GM23338 (cell line): ENCODE measurements at regions not wholly inside any gene's neighbourhood (a gene's known extent, or its start where the extent isn't known, plus 50 kb on each side); places are given as distances from the start of the nearest gene placed in this dataset.

Experiments
- ATAC-seq: fragments of 200-7000 bp; cut with Tn5 transposase; 3 replicates; pipeline ENCODE4 v1.9.1; 2020
- DNase-seq: peaks from one replicate; pipeline ENCODE4 v3.0.0-alpha.2; 2015; ENCODE audit warnings: low spot score
- H2AFZ ChIP-seq: fragments of 200-600 bp; sonication (generic); 2 replicates; pipeline ENCODE4 v1.8.0; 2016; ENCODE audit warnings: antibody characterized with exemption, mild to moderate bottlenecking, moderate library complexity
- H3F3A ChIP-seq: fragments of 200-600 bp; sonication (generic); replicated peaks from 2 replicates; pipeline ENCODE4 v1.8.0; 2017; ENCODE audit warnings: antibody characterized with exemption, mixed run types, low read depth
- H3K27ac ChIP-seq: fragments of 200-600 bp; sonication (generic); 2 replicates; pipeline ENCODE4 v1.6.1; 2016; ENCODE audit warnings: low read depth
- H3K27me3 ChIP-seq: fragments of 200-600 bp; sonication (generic); 2 replicates; pipeline ENCODE4 v1.8.0; 2016; ENCODE audit warnings: mild to moderate bottlenecking, mixed run types, moderate library complexity; ENCODE audit not compliant: insufficient read depth
- H3K36me3 ChIP-seq: fragments of 200-600 bp; sonication (generic); 2 replicates; pipeline ENCODE4 v1.8.0; 2016; ENCODE audit warnings: mild to moderate bottlenecking; ENCODE audit not compliant: insufficient read depth
- H3K4me1 ChIP-seq: fragments of 200-600 bp; sonication (generic); 2 replicates; pipeline ENCODE4 v1.8.0; 2016; ENCODE audit warnings: mild to moderate bottlenecking, moderate library complexity; ENCODE audit not compliant: insufficient read depth
- H3K4me2 ChIP-seq: fragments of 200-600 bp; sonication (generic); 2 replicates; pipeline ENCODE4 v1.7.1; 2017; ENCODE audit warnings: mixed run types
- H3K4me3 ChIP-seq: fragments of 200-600 bp; sonication (generic); 2 replicates; pipeline ENCODE4 v1.6.1; 2016; ENCODE audit warnings: mixed run types
- H3K79me2 ChIP-seq: fragments of 200-600 bp; sonication (generic); replicated peaks from 2 replicates; pipeline ENCODE4 v1.8.0; 2017; ENCODE audit warnings: mild to moderate bottlenecking; ENCODE audit not compliant: insufficient read depth
- H3K9me2 ChIP-seq: fragments of 200-600 bp; sonication (generic); 2 replicates; pipeline ENCODE4 v1.8.0; 2017; ENCODE audit not compliant: insufficient read depth
- H4K20me1 ChIP-seq: fragments of 200-600 bp; sonication (generic); replicated peaks from 2 replicates; pipeline ENCODE4 v1.8.0; 2017; ENCODE audit warnings: mild to moderate bottlenecking; ENCODE audit not compliant: insufficient read depth
- H3K27ac Mint-ChIP-seq: 2 replicates; pipeline ENCODE4 v1.8.0; 2020; ENCODE audit warnings: inconsistent platforms, mild to moderate bottlenecking, moderate library complexity, mixed read lengths
- H3K27me3 Mint-ChIP-seq: 3 replicates; pipeline ENCODE4 v1.8.0; 2022; ENCODE audit warnings: low read depth, mild to moderate bottlenecking, moderate library complexity, mixed read lengths, inconsistent platforms; ENCODE audit not compliant: insufficient read depth, poor library complexity
- H3K36me3 Mint-ChIP-seq: 3 replicates; pipeline ENCODE4 v1.8.0; 2021; ENCODE audit warnings: low read depth, mild to moderate bottlenecking, inconsistent platforms, moderate library complexity, mixed read lengths
- H3K4me1 Mint-ChIP-seq: 3 replicates; pipeline ENCODE4 v1.8.0; 2020; ENCODE audit warnings: mild to moderate bottlenecking, inconsistent platforms, mixed read lengths
- H3K4me3 Mint-ChIP-seq: 3 replicates; pipeline ENCODE4 v1.8.0; 2021; ENCODE audit warnings: moderate library complexity, mild to moderate bottlenecking, inconsistent platforms, mixed read lengths
- H3K9me3 Mint-ChIP-seq: 3 replicates; pipeline ENCODE4 v1.8.0; 2020; ENCODE audit warnings: moderate library complexity, mild to moderate bottlenecking, inconsistent platforms, mixed read lengths
- CREB1 ChIP-seq: fragments of 250-450 bp; sonication (Bioruptor Pico); IDR thresholded peaks from 2 replicates; pipeline ENCODE4 v1.5.0; 2020; ENCODE audit warnings: low read depth, mild to moderate bottlenecking, moderate library complexity
- CTCF ChIP-seq, 2 experiments: fragments of 200-600 bp in 1 of 2; sonication (generic) in 1 of 2; conservative IDR thresholded peaks; 2 replicates each; pipeline versions ENCODE4 v1.5.1 to v1.6.1; 2016 to 2017; ENCODE audit warnings: antibody characterized with exemption in 2 of 2, low read depth in 2 of 2, mild to moderate bottlenecking in 2 of 2, moderate library complexity in 1 of 2
- ETS1 ChIP-seq: IDR thresholded peaks from 2 replicates; pipeline ENCODE4 v1.6.1; 2016; ENCODE audit warnings: antibody characterized with exemption
- EZH2 ChIP-seq: fragments of 200-600 bp; sonication (generic); IDR thresholded peaks from one replicate; pipeline ENCODE4 v1.8.0; 2017; ENCODE audit warnings: antibody characterized with exemption, mild to moderate bottlenecking, low read depth; ENCODE audit not compliant: unreplicated experiment
- EZH2phosphoT487 ChIP-seq: fragments of 200-600 bp; sonication (generic); IDR thresholded peaks from one replicate; pipeline ENCODE4 v1.8.1; 2018; ENCODE audit warnings: antibody characterized with exemption; ENCODE audit not compliant: unreplicated experiment
- JUNB ChIP-seq: IDR thresholded peaks from one replicate; pipeline ENCODE4 v1.6.1; 2016; ENCODE audit warnings: antibody characterized with exemption; ENCODE audit not compliant: unreplicated experiment
- NANOG ChIP-seq: IDR thresholded peaks from 2 replicates; pipeline ENCODE4 v1.6.1; 2016; ENCODE audit warnings: antibody characterized with exemption, borderline replicate concordance
- POLR2AphosphoS5 ChIP-seq: IDR thresholded peaks from 2 replicates; pipeline ENCODE4 v1.6.1; 2016; ENCODE audit warnings: antibody characterized with exemption, low read depth
- REST ChIP-seq: IDR thresholded peaks from one replicate; pipeline ENCODE4 v1.6.1; 2018; ENCODE audit warnings: antibody characterized with exemption; ENCODE audit not compliant: unreplicated experiment
- STAT1 ChIP-seq: IDR thresholded peaks from one replicate; pipeline ENCODE4 v1.6.1; 2016; ENCODE audit warnings: antibody characterized with exemption; ENCODE audit not compliant: unreplicated experiment
- ZNF114 ChIP-seq: fragments of 250-450 bp; sonication (Bioruptor Pico); IDR thresholded peaks from 2 replicates; pipeline ENCODE4 v1.5.0; 2020; ENCODE audit warnings: mild to moderate bottlenecking, moderate library complexity
- ZNF331 ChIP-seq: fragments of 250-450 bp; sonication (Bioruptor Pico); IDR thresholded peaks from 2 replicates; pipeline ENCODE4 v1.5.0; 2020; ENCODE audit warnings: low read depth, mild to moderate bottlenecking, moderate library complexity
- TF ChIP-seq, protein P1 (sequence below): fragments of 250-450 bp; sonication (Bioruptor Pico); IDR thresholded peaks from 2 replicates; pipeline ENCODE4 v1.5.0; 2020; ENCODE audit warnings: mild to moderate bottlenecking, moderate library complexity

DNA sequence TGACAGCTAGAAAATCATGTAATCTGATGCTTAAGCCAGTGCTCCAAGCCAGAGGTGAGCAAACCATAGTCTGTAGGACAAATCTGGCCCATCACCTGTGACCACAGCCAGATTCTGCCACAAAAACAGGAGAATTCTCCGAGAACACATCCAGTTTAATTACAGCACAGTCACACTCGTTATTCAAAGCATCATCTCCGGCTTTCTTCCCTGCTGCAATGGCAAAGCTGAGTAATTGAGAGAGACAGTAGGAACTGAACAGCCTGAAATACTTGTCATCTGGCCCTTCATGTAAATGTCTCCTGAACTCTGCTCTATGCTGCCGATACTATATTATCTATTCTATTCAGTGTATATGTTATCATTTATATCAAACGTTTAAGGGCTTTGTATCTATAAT is 121.4 kb upstream of the FOXF1 start:
- Mint-ChIP-seq H3K27ac (no peak overlapping the region), H3K27me3 (peaks cover 4% of the 10 kb centered on the region), H3K36me3 (no peaks in the 10 kb centered on the region), H3K9me3 (no peaks in the 10 kb centered on the region; the same call in 2 of the 3 replicates), H3K4me1 (peaks cover 5% of the 10 kb centered on the region; the same call in 2 of the 3 replicates), H3K4me3 (no peak overlapping the region)
- no peaks in the 10 kb centered on the region for H3K4me1 ChIP-seq
- H3K27me3 ChIP-seq: no peaks in the 10 kb centered on the region
- DNase-seq: no peak
- ATAC-seq: no peak
- no peaks in the 10 kb centered on the region for H3F3A ChIP-seq
- H3K36me3 ChIP-seq: no peaks in the 10 kb centered on the region
- no peaks in the 10 kb centered on the region for H4K20me1 ChIP-seq
- no peak overlapping the region for H3K4me2 ChIP-seq
- H3K79me2 ChIP-seq: no peaks in the 10 kb centered on the region
- no peak overlapping the region for H3K27ac ChIP-seq
- no peak overlapping the region for H3K4me3 ChIP-seq
- H2AFZ ChIP-seq: no peak overlapping the region
- no peak for TF ChIP-seq CREB1 (CRISPR knock-in tag)
- TF ChIP-seq EZH2phosphoT487: no peak
- no peak for TF ChIP-seq STAT1
- no peak for TF ChIP-seq ETS1
- TF ChIP-seq ZNF114 (CRISPR knock-in tag): no peak
- TF ChIP-seq POLR2AphosphoS5: no peak
- no peak for TF ChIP-seq CTCF (conservative IDR thresholded peaks at IDR 0.05; ENCODE audit: low read depth in 2 of 2)
- TF ChIP-seq EZH2: no peak
- TF ChIP-seq, protein P1, sequence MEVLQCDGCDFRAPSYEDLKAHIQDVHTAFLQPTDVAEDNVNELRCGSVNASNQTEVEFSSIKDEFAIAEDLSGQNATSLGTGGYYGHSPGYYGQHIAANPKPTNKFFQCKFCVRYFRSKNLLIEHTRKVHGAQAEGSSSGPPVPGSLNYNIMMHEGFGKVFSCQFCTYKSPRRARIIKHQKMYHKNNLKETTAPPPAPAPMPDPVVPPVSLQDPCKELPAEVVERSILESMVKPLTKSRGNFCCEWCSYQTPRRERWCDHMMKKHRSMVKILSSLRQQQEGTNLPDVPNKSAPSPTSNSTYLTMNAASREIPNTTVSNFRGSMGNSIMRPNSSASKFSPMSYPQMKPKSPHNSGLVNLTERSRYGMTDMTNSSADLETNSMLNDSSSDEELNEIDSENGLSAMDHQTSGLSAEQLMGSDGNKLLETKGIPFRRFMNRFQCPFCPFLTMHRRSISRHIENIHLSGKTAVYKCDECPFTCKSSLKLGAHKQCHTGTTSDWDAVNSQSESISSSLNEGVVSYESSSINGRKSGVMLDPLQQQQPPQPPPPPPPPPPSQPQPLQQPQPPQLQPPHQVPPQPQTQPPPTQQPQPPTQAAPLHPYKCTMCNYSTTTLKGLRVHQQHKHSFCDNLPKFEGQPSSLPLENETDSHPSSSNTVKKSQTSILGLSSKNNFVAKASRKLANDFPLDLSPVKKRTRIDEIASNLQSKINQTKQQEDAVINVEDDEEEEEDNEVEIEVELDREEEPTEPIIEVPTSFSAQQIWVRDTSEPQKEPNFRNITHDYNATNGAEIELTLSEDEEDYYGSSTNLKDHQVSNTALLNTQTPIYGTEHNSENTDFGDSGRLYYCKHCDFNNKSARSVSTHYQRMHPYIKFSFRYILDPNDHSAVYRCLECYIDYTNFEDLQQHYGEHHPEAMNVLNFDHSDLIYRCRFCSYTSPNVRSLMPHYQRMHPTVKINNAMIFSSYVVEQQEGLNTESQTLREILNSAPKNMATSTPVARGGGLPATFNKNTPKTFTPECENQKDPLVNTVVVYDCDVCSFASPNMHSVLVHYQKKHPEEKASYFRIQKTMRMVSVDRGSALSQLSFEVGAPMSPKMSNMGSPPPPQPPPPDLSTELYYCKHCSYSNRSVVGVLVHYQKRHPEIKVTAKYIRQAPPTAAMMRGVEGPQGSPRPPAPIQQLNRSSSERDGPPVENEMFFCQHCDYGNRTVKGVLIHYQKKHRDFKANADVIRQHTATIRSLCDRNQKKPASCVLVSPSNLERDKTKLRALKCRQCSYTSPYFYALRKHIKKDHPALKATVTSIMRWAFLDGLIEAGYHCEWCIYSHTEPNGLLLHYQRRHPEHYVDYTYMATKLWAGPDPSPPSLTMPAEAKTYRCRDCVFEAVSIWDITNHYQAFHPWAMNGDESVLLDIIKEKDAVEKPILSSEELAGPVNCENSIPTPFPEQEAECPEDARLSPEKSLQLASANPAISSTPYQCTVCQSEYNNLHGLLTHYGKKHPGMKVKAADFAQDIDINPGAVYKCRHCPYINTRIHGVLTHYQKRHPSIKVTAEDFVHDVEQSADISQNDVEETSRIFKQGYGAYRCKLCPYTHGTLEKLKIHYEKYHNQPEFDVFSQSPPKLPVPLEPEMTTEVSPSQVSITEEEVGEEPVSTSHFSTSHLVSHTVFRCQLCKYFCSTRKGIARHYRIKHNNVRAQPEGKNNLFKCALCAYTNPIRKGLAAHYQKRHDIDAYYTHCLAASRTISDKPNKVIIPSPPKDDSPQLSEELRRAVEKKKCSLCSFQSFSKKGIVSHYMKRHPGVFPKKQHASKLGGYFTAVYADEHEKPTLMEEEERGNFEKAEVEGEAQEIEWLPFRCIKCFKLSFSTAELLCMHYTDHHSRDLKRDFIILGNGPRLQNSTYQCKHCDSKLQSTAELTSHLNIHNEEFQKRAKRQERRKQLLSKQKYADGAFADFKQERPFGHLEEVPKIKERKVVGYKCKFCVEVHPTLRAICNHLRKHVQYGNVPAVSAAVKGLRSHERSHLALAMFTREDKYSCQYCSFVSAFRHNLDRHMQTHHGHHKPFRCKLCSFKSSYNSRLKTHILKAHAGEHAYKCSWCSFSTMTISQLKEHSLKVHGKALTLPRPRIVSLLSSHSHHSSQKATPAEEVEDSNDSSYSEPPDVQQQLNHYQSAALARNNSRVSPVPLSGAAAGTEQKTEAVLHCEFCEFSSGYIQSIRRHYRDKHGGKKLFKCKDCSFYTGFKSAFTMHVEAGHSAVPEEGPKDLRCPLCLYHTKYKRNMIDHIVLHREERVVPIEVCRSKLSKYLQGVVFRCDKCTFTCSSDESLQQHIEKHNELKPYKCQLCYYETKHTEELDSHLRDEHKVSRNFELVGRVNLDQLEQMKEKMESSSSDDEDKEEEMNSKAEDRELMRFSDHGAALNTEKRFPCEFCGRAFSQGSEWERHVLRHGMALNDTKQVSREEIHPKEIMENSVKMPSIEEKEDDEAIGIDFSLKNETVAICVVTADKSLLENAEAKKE: no peak
- no peak for TF ChIP-seq JUNB
- no peak for TF ChIP-seq ZNF331 (CRISPR knock-in tag)
- no peak for TF ChIP-seq REST
- TF ChIP-seq NANOG: no peak
- H3K9me2 ChIP-seq: peaks cover under 1% of the 10 kb centered on the region; the same call in 1 of the 2 replicates
